LNCaP clone FGC (cell line): ENCODE measurements at regions not wholly inside any gene's neighbourhood (a gene's known extent, or its start where the extent isn't known, plus 50 kb on each side); places are given as distances from the start of the nearest gene placed in this dataset.

ENCODE experiments used
- DNase-seq: peaks from one replicate; pipeline ENCODE4 v3.0.0-alpha.2; 2011; ENCODE audit warnings: low read depth
- H3K4me3 ChIP-seq: 2 replicates; pipeline ENCODE4 v1.5.1; 2011; ENCODE audit warnings: mild to moderate bottlenecking, low read depth, low read length, control low read depth
- CTCF ChIP-seq: IDR thresholded peaks from 2 replicates; pipeline ENCODE4 v1.5.1; 2012; ENCODE audit warnings: mild to moderate bottlenecking; ENCODE audit not compliant: control insufficient read depth, insufficient read depth; ENCODE audit errors: extremely low read depth

GRCh38 chr10:33519130-33519860 is 184.8 kb upstream of the NRP1 start:
- no peak for TF ChIP-seq CTCF
- no peak for DNase-seq
- no peak overlapping the region for H3K4me3 ChIP-seq

GRCh38 chr10:33510206-33510605 is 175.7 kb upstream of the NRP1 start:
- no peak for TF ChIP-seq CTCF
- no peak overlapping the region for H3K4me3 ChIP-seq
- DNase-seq, result no peak

GRCh38 chr10:33509231-33509831 is 174.9 kb upstream of the NRP1 start:
- TF ChIP-seq CTCF, result no peak
- H3K4me3 ChIP-seq, result no peak overlapping the region
- DNase-seq, result peak; percentile 79

GRCh38 chr10:33507662-33508425 is 173.4 kb upstream of the NRP1 start:
- no peak overlapping the region for H3K4me3 ChIP-seq
- TF ChIP-seq CTCF, result no peak
- DNase-seq, result no peak

- no peak for TF ChIP-seq CTCF
- H3K4me3 ChIP-seq, result no peak overlapping the region
- no peak for DNase-seq
These were observed 172.6 kb upstream of the NRP1 start for GRCh38 chr10:33506838-33507661.

- no peak for DNase-seq
- H3K4me3 ChIP-seq, result no peak overlapping the region
- no peak for TF ChIP-seq CTCF
These were observed 171.9 kb upstream of the NRP1 start for GRCh38 chr10:33506391-33506790.
